ENCODE measurements at regions not wholly inside any gene's neighbourhood (a gene's known extent, or its start where the extent isn't known, plus 50 kb on each side); places are given as distances from the start of the nearest gene placed in this dataset.

GRCh38 chr3:173255555-173255954 is 114.5 kb upstream of the SPATA16 start (continued):
- no peak for TF ChIP-seq ZBTB33 (IDR thresholded peaks at IDR 0.05; ENCODE audit: extremely low read depth, insufficient replicate concordance, low read length)
- TF ChIP-seq EZH2phosphoT487 (IDR thresholded peaks at IDR 0.05; ENCODE audit: borderline replicate concordance): no peak
- TF ChIP-seq EZH2 (IDR thresholded peaks at IDR 0.05): no peak
- TF ChIP-seq EGR1 (IDR thresholded peaks at IDR 0.05; ENCODE audit: low read depth): no peak
- TF ChIP-seq CBX3 (IDR thresholded peaks at IDR 0.05; ENCODE audit: low read depth): no peak
- TF ChIP-seq SIN3A (IDR thresholded peaks at IDR 0.05; ENCODE audit: low read depth): no peak
- TF ChIP-seq YY1 (IDR thresholded peaks at IDR 0.05; ENCODE audit: extremely low read depth, insufficient replicate concordance, low read depth, low read length): no peak
- TF ChIP-seq TCF7L2 (IDR thresholded peaks at IDR 0.05; ENCODE audit: borderline replicate concordance, extremely low read depth, insufficient read depth, insufficient read length): no peak
- no peak for TF ChIP-seq CEBPB (IDR thresholded peaks at IDR 0.05; ENCODE audit: low read depth)
- TF ChIP-seq ZFX (IDR thresholded peaks at IDR 0.05): no peak
- TF ChIP-seq SRF (IDR thresholded peaks at IDR 0.05; ENCODE audit: low read depth): no peak
- TF ChIP-seq MAX (IDR thresholded peaks at IDR 0.05): no peak

GRCh38 chr3:173253471-173253870 is 112.4 kb upstream of the SPATA16 start:
- H3K4me3 ChIP-seq (replicated peaks in 1 of 2; ENCODE audit: low read depth in 1 of 2, low read length in 2 of 2): no peak overlapping the region
- H3K27me3 ChIP-seq (ENCODE audit: insufficient read depth, low read length): no peaks in the 10 kb centered on the region
- no peak overlapping the region for H3K27ac ChIP-seq (ENCODE audit: low read depth, low read length)
- POLR2A ChIA-PET: no interaction called here
- H3K4me2 ChIP-seq (ENCODE audit: low read length): no peak overlapping the region
- intact Hi-C loops (cut with micrococcal nuclease): no loop called here
- H4K20me1 ChIP-seq (ENCODE audit: insufficient read depth): no peaks in the 10 kb centered on the region
- no peak overlapping the region for H3K9ac ChIP-seq (ENCODE audit: low read length)
- CTCF ChIA-PET: no interaction called here
- no peaks in the 10 kb centered on the region for H3K36me3 ChIP-seq (ENCODE audit: control insufficient read depth in 1 of 2, insufficient read depth in 2 of 2, low read length in 2 of 2)
- H2AFZ ChIP-seq (ENCODE audit: low read depth, low read length, poor library complexity, severe bottlenecking): no peak overlapping the region
- H3K4me1 ChIP-seq (ENCODE audit: control insufficient read depth in 1 of 2, insufficient read depth in 2 of 2, low read length in 2 of 2): no peaks in the 10 kb centered on the region
- DNase-seq (ENCODE audit: low read depth, low spot score) (no peak), ATAC-seq (no peak)
- TF ChIP-seq POLR2AphosphoS5 (IDR thresholded peaks at IDR 0.05; ENCODE audit: low read depth, low read length): no peak
- TF ChIP-seq ATF3 (IDR thresholded peaks at IDR 0.05): no peak
- no peak for TF ChIP-seq POLR2A (IDR thresholded peaks at IDR 0.05; ENCODE audit: borderline replicate concordance, extremely low read depth, insufficient read depth, insufficient read length)
- no peak for TF ChIP-seq SRF (IDR thresholded peaks at IDR 0.05; ENCODE audit: low read depth)
- no peak for TF ChIP-seq EZH2phosphoT487 (IDR thresholded peaks at IDR 0.05; ENCODE audit: borderline replicate concordance)
- no peak for TF ChIP-seq YY1 (IDR thresholded peaks at IDR 0.05; ENCODE audit: extremely low read depth, insufficient replicate concordance, low read depth, low read length)
- no peak for TF ChIP-seq CBX3 (IDR thresholded peaks at IDR 0.05; ENCODE audit: low read depth)
- TF ChIP-seq ZNF274 (IDR thresholded peaks at IDR 0.05; ENCODE audit: low read depth, low read length): no peak
- no peak for TF ChIP-seq MAX (IDR thresholded peaks at IDR 0.05)
- TF ChIP-seq ELF1 (IDR thresholded peaks at IDR 0.05; ENCODE audit: borderline replicate concordance, low read depth): no peak
- TF ChIP-seq ZFX (IDR thresholded peaks at IDR 0.05): no peak
- TF ChIP-seq JUND (IDR thresholded peaks at IDR 0.05): no peak
- TF ChIP-seq CEBPB (IDR thresholded peaks at IDR 0.05; ENCODE audit: low read depth): no peak
- no peak for TF ChIP-seq TCF7L2 (IDR thresholded peaks at IDR 0.05; ENCODE audit: borderline replicate concordance, extremely low read depth, insufficient read depth, insufficient read length)
- TF ChIP-seq EGR1 (IDR thresholded peaks at IDR 0.05; ENCODE audit: low read depth): no peak
- TF ChIP-seq ZBTB33 (IDR thresholded peaks at IDR 0.05; ENCODE audit: extremely low read depth, insufficient replicate concordance, low read length): no peak
- TF ChIP-seq SP1 (IDR thresholded peaks at IDR 0.05; ENCODE audit: low read depth): no peak
- TF ChIP-seq SIN3A (IDR thresholded peaks at IDR 0.05; ENCODE audit: low read depth): no peak
- no peak for TF ChIP-seq FOSL1 (IDR thresholded peaks at IDR 0.05; ENCODE audit: low read depth)
- no peak for TF ChIP-seq EZH2 (IDR thresholded peaks at IDR 0.05)
- RAD21 ChIA-PET (ENCODE audit: low non-redundant PET in 1 of 2, low total read pairs in 2 of 2, uncharacterized antibody in 2 of 2, unreplicated experiment in 2 of 2): no interaction called here
- H3K9me3 ChIP-seq (ENCODE audit: control insufficient read depth in 1 of 2, insufficient read depth in 1 of 2, low read depth in 1 of 2, low read length in 2 of 2): no peaks in the 10 kb centered on the region
- no peaks in the 10 kb centered on the region for H3K9me2 ChIP-seq (ENCODE audit: insufficient read depth)
- no TSS peak for BruUV-seq (replicated peaks)
- H3K79me2 ChIP-seq (ENCODE audit: insufficient read depth, low read length): no peaks in the 10 kb centered on the region
